HK-2 (cell line): ENCODE measurements at regions not wholly inside any gene's neighbourhood (a gene's known extent, or its start where the extent isn't known, plus 50 kb on each side); places are given as distances from the start of the nearest gene placed in this dataset.
"Not testable (repeated sequence)": the region's sequence is repeated elsewhere in the genome, so short reads cannot be mapped to it uniquely, and the experiment has no call there.

Source experiments
- DNase-seq: peaks from one replicate; pipeline ENCODE4 v3.0.0-alpha.2; 2018; ENCODE audit not compliant: unreplicated experiment

DNA sequence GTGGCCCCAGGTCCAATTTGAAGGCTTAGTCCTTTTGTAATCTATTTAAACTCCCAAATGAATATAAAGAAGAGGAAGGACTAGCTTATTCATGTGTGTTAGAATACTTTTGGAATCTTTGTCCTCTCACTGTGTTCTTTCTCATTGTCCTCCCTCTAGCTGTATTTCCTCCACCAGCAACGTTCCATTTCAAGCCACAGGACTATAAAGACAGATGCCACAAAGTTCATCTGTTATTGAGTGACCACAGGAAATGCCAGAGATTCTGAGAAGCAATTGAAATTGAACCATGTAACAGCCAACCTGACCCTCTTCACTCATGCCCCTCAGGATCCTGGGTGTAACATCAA is 336.6 kb upstream of the API5 start:
- DNase-seq = no peak

GRCh38 chr11:42976636-42977217 is 335.1 kb upstream of the API5 start:
- no peak for DNase-seq

- no peak for DNase-seq
These were observed 319.2 kb upstream of the API5 start for GRCh38 chr11:42992594-42992993.

DNA sequence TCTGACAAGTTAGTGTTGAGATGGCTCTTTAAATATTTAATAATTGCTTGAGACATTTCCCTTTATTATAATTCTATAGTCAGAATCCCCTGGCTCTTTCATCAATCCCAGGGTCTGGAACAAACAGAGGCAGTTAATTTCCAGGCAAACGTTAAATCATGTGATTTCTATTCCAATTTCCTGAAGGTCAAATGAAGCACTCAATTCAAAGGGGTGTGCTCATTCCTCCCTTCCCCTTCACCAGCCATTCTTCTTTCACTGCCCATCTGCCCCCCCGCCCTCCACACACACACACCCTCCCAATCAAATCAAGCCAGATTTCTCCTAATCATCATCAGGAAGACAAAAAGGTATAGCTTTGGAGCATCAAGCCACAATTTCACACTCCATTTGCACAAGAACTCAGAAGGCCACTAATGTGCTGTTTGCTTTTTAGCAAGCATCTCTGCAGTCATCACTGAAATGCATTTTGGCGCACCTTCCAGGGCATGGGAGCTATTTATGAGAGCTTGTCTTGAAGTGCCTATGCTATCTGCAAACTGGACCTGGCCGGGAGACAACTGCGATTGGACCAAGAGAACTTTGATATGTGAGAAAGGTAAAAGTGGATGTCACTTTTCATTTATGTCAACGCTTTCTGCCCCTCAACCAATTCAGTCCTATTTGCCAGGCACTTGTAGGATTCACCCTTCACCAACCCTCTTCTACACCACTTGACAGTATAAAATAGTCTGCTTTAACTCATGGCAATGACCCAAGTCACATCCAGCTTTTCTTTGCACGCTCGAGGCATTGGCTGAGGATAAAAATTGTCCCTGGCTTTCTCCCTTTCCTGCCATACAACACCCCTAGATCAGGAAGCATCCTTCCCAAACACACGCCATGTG is 315.1 kb upstream of the API5 start:
- DNase-seq = no peak

DNA sequence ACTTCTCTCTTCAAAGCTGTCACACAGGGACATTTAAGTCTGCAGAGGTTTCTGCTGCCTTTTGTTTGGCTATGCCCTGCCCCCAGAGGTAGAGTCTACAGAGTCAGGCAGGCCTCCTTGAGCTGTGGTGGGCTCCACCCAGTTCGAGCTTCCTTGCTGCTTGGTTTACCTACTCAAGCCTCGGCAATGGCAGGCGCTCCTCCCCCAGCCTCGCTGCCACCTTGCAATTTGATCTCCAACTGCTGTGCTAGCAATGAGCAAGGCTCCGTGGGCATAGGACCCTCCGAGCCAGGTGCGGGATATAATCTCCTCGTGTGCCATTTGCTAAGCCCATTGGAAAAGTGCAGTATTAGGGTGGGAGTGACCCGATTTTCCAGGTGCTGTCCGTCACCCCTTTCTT is 306.9 kb upstream of the API5 start:
- DNase-seq = not testable (repeated sequence)

GRCh38 chr11:43010042-43010441 is 301.8 kb upstream of the API5 start:
- no peak for DNase-seq

GRCh38 chr11:43012606-43013005 is 299.2 kb upstream of the API5 start:
- DNase-seq = no peak

DNA sequence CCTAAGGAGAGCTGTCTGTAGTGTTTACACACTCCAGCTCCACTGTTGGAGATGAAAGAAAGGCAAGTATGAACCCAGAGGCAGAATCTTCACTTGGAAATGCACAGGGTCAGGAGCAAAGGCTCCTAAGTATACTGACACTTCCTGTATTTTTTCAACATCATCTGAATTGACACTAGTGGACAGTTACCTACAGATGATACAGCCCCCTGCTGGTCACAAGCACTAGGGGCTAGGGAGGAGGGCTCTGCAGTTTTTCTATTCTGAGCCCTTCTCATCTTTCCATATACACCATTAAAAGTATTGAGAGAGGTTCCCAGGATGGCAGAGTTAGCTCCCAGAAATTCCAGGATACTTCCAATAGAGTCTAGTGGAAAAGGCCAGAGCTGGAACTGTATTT is 290.3 kb upstream of the API5 start:
- DNase-seq = no peak

DNA sequence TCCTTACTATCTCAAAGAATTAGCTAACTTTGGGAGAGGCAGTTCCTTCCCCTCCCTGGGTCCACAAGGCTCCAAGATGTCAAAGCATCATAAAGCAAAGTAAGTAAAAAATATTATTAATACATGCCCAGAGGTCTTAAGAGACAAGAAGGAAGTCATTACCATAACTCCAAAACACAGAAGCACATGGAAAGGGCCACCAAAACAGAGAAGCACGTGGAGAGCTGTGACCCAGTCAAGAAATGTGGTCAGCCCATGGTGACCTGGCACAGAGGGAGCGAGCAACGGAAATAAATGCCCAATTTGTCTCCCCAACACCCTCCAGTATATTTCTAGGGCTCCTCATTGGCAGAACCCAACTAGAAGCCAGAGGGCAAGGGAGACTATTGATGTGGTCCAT is 277.5 kb upstream of the API5 start:
- DNase-seq = no peak

DNA sequence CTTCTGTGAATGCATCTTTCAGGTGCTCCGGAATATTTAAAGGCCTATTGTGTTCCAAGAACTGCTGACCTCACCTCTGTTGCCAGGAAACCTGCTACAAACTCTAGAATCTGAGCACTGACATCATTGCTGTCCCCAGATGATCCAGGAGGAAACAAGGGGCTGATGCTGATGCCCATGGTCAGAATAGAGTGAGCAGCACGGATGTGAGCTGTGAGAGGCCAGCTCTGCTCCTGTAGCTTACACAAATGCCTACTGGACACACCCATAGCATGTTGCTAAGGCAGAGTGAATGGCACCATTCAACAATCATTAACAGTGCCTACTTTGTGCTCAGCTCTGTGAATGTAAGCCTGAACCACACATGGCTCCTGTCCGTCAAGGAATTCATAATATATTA is 276.7 kb upstream of the API5 start:
- no peak for DNase-seq

DNA sequence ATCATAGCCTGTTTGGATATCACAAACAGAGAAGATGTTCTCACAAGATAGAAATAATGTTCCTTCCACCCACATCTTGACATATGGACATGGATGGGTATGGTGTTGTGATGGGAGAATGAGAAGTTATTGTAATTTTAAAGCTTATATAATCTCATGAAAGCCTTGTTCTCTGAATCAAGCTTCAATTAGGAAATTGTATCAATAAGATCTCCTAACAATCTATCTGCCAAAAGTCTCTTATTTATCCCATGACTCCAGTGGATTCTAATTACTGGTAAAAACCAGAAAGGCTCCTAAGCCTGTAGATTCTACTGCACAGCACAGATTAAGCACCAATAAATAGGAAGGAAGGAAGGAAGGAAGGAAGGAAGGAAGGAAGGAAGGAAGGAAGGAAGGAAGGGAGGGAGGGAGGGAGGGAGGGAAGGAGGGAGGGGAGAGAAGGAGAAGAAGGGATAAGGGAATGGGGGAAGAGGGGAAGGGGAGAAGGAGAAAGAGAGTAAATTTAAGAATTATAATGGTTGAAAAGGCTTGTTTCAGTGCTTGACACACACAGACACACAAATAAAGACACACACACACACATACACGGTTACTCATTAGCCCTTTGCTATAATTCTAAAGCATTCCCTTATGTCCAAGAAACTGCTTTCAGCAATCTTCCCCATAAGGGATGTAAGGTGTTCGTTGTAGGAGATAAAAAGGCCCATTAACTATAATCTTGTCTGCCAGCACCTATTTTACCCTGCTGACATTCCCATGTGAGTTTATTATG is 258.0 kb upstream of the API5 start:
- DNase-seq = no peak

DNA sequence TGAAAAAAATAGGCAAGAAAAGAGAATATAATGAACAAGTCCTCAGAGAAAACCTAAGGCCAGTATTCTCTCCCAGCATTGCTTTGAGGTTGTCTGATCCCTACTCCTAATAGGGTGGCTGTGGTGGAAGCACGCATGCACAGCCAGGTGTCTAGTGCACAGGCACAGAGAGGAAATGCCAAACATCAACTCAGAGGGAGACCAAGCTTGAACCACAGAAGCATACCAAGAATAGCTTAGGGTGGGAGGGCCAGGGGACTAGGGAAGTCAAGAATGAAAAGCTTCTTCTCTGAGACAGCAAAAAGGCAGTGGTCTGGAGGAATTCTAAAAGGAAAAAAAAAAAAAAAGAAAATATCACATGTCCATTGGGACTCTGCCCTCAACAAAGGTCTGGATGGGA is 244.1 kb upstream of the API5 start:
- DNase-seq = no peak

DNA sequence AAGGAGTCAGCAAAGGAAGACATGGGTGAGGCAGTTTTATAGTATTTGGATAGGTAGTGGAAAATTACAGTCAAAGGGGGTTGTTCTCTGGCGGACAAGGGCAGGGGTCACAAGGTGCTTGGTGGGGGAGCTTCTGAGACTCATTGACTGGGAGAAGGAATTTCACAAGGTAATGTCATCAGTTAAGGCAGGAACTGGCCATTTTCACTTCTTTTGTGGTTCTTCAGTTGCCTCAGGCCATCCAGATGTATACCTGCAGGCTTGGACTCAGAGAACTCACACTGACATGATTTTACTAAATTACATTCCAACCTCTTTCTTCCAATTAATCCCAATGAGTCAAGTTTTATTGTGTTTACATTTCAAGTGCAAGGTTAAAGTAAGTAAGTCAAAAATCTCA is 240.5 kb upstream of the API5 start:
- no peak for DNase-seq

- no peak for DNase-seq
These were observed 239.7 kb upstream of the API5 start for GRCh38 chr11:43072096-43072495.

GRCh38 chr11:43072911-43073310 is 238.9 kb upstream of the API5 start:
- DNase-seq = no peak

DNA sequence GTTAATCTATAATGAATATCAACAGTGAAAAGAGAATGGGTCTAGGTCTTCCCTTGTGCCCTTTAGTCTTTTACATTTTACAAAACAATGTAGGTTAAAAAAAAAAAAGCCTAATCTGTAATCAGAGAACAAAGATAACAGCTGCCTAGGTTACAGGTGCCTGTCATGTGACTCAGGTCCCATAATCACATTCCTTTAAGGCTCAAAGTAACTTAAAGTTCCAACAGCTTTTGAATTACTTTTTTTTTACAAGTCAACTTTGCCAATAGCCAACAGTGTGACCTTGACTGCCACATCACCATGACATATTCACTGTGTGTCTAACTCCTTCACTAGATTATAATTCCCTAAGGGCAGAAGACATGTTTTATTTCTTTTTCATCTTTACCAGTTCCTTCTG is 237.0 kb upstream of the API5 start:
- no peak for DNase-seq

- no peak for DNase-seq
These were observed 210.7 kb upstream of the API5 start for GRCh38 chr11:43101113-43101512.

DNA sequence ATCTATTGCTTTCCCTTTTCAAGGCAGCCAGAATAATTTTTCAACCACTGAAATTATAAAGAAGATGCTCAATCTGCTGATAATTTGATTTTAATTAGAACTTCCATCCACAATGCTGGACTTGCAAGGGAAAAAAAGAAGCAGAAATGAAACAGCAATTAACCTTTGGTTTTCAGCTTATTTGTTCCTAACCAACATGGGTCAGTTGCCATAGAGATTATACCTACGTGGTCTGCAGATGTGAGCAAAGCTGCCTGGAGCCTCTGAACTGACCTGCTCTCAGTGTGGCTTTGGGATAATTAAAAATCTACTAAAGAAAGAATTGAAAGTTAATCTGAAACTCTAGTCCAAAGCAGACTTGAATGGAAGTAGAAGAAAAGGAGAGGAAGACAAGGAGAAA is 195.7 kb upstream of the API5 start:
- no peak for DNase-seq

DNA sequence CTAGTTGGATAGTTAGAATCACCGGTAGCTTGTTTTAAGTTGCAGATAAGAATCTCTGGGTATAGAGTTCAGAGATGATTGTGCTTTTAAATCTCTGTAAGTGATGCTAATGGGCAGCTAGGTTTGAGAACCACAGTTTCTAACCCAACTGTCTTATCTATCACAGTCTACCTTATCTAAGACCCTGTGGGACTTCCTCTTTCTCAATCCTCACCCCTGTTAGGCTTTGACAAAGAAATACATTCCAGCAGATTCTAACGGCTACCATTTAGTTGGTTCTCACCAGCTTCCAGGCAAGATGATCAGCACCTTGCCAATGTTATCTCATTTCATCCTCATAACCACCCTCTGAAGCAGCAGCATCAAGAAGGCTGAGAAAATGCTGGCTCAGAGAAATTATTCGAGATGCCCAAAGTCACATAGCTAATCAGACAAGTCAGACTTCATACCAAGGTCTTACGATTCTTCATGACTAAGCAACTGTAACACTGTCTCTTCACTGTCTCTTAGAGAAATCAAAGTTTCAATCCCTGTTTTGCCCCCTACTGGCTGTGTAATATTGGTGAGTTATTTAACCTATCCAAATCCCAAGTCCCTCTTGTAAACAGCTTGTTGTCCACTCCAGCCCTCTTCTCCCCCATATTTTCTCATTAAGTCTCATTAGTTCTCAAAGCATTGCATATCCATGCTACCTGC is 192.4 kb upstream of the API5 start:
- DNase-seq = no peak

DNA sequence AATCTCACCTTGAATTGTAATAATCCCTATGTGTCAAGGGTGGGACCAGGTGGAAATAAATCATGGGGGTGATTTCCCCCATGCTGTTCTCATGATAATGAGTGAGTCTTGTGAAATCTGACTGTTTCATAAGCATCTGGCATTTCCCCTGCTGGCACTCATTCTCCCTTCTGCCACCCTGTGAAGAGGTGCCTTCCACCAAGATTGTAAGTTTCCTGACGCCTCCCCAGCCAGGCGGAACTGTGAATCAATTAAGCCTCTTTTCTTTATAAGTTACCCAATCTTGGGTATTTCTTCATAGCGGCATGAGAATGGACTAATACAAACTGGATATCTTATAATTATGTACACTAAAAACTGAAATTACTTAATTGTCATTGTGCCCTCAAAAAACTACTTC is 189.2 kb upstream of the API5 start:
- DNase-seq = no peak

DNA sequence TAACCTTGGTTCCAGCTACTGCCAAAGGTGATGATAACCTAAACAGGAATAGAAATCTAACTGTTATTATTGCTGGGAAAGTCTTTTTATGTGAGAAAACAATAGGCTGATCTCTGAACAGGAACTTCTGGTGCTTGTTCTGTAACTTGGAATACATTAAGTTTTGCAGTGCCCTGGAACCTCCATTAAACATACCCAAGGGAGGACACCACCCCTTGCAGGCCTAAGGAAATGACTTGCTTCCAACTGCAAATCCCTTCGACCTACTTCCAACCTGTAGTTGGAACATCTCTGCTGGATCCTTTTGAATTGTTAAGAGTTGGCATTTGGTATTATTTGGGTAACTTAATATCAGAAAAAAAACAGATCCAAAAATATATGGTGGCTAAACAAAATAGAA is 188.4 kb upstream of the API5 start:
- no peak for DNase-seq

DNA sequence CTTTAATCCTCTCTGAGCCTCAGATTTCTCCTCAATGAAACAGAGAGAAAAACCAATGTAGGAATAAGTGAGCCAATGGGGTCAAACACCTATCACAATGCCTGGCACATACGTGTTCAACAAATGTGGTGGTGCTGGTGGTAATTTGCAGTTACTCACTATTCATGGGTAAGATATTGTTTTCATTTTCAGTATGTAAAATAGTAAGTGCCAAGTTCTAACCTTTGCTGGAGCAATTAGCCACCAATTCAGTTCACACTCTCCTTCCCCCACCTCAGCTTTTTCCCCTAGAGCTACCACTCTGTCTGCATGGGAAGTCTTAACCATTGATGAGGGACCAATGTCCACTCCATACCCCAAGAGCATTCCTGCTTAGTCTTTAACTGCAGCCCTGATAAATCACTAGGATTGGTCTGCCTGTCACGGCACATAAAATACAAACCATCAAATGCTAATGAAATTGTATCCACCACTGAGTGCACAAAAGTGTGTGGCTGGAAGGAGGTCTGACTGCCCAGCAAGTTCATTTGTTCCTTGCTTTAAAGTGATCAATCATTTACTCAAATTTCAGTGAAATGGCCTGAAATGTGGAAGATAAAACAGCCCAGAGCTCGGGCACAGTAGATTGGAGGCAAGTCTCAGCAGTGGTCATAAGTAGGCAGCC is 187.4 kb upstream of the API5 start:
- no peak for DNase-seq
